ENCODE measurements at regions not wholly inside any gene's neighbourhood (a gene's known extent, or its start where the extent isn't known, plus 50 kb on each side); places are given as distances from the start of the nearest gene placed in this dataset.

- no peaks in the 10 kb centered on the region for H3K36me3 ChIP-seq (ENCODE audit: control insufficient read depth, insufficient read depth, low read length)
- no peak overlapping the region for H3K4me3 ChIP-seq (replicated peaks; ENCODE audit: low read depth, low read length)
- no peak for DNase-seq (ENCODE audit: extremely low read depth, insufficient read length)
- H3K27me3 ChIP-seq (replicated peaks; ENCODE audit: control insufficient read depth, insufficient read depth, low read length) = no peaks in the 10 kb centered on the region
- no peak for TF ChIP-seq CTCF (IDR thresholded peaks at IDR 0.05; ENCODE audit: insufficient read depth, low read length, poor library complexity, severe bottlenecking)
Measured at GRCh38 chr6:164135511-164136132, 721.1 kb downstream of the QKI start.

GRCh38 chr6:164133095-164133494 is 718.6 kb downstream of the QKI start:
- H3K27me3 ChIP-seq (replicated peaks; ENCODE audit: control insufficient read depth, insufficient read depth, low read length) = no peaks in the 10 kb centered on the region
- H3K4me3 ChIP-seq (replicated peaks; ENCODE audit: low read depth, low read length) = no peak overlapping the region
- TF ChIP-seq CTCF (IDR thresholded peaks at IDR 0.05; ENCODE audit: insufficient read depth, low read length, poor library complexity, severe bottlenecking) = no peak
- no peaks in the 10 kb centered on the region for H3K36me3 ChIP-seq (ENCODE audit: control insufficient read depth, insufficient read depth, low read length)
- DNase-seq (ENCODE audit: extremely low read depth, insufficient read length) = no peak

GRCh38 chr6:164130585-164130984 is 716.1 kb downstream of the QKI start:
- no peaks in the 10 kb centered on the region for H3K27me3 ChIP-seq (replicated peaks; ENCODE audit: control insufficient read depth, insufficient read depth, low read length)
- H3K36me3 ChIP-seq (ENCODE audit: control insufficient read depth, insufficient read depth, low read length) = no peaks in the 10 kb centered on the region
- no peak overlapping the region for H3K4me3 ChIP-seq (replicated peaks; ENCODE audit: low read depth, low read length)
- DNase-seq (ENCODE audit: extremely low read depth, insufficient read length) = no peak
- TF ChIP-seq CTCF (IDR thresholded peaks at IDR 0.05; ENCODE audit: insufficient read depth, low read length, poor library complexity, severe bottlenecking) = no peak

GRCh38 chr6:164130151-164130550 is 715.6 kb downstream of the QKI start:
- DNase-seq (ENCODE audit: extremely low read depth, insufficient read length) = no peak
- TF ChIP-seq CTCF (IDR thresholded peaks at IDR 0.05; ENCODE audit: insufficient read depth, low read length, poor library complexity, severe bottlenecking) = no peak
- Histone ChIP-seq H3K27me3 (replicated peaks; ENCODE audit: control insufficient read depth, insufficient read depth, low read length) (no peaks in the 10 kb centered on the region), H3K36me3 (ENCODE audit: control insufficient read depth, insufficient read depth, low read length) (no peaks in the 10 kb centered on the region), H3K4me3 (replicated peaks; ENCODE audit: low read depth, low read length) (no peak overlapping the region)

GRCh38 chr6:164129218-164129617 is 714.7 kb downstream of the QKI start:
- Histone ChIP-seq H3K4me3 (replicated peaks; ENCODE audit: low read depth, low read length) (no peak overlapping the region), H3K27me3 (replicated peaks; ENCODE audit: control insufficient read depth, insufficient read depth, low read length) (no peaks in the 10 kb centered on the region), H3K36me3 (ENCODE audit: control insufficient read depth, insufficient read depth, low read length) (no peaks in the 10 kb centered on the region)
- TF ChIP-seq CTCF (IDR thresholded peaks at IDR 0.05; ENCODE audit: insufficient read depth, low read length, poor library complexity, severe bottlenecking) = no peak
- no peak for DNase-seq (ENCODE audit: extremely low read depth, insufficient read length)

- no peak for TF ChIP-seq CTCF (IDR thresholded peaks at IDR 0.05; ENCODE audit: insufficient read depth, low read length, poor library complexity, severe bottlenecking)
- DNase-seq (ENCODE audit: extremely low read depth, insufficient read length) = no peak
- Histone ChIP-seq H3K4me3 (replicated peaks; ENCODE audit: low read depth, low read length) (no peak overlapping the region), H3K27me3 (replicated peaks; ENCODE audit: control insufficient read depth, insufficient read depth, low read length) (no peaks in the 10 kb centered on the region), H3K36me3 (ENCODE audit: control insufficient read depth, insufficient read depth, low read length) (no peaks in the 10 kb centered on the region)
Measured at GRCh38 chr6:164128101-164128500, 713.6 kb downstream of the QKI start.

Data from GM06990 (cell line).